ENCODE measurements at regions not wholly inside any gene's neighbourhood (a gene's known extent, or its start where the extent isn't known, plus 50 kb on each side); places are given as distances from the start of the nearest gene placed in this dataset.

DNA sequence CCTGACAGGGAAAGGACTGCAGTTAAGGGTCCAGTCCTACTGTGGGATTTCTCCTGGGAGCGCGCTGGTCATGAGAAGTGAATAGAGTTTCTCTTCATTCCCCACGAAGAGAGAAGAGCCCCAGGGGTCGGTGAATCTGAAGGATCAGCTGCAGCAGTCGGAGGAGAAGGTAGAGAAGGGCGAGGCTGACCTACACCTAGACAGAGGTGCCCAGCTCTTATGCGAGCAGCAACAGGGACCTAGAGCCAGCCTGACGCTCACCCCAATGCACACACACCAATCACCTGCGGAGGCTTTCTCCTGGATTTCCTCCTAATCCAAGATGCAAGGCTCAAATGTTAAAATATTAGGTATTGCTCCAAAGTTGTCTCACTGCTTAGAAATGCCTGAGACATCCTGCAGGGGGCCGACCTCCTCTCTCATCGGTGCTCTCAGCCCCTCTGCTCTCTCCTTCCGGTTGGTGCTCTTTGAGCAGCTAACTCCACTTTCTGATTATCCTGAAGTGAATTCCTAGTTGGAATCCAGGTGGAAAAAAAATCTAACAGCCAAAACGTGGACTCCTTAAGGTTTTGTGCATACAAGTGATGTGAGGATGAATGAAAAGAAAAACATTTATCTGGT, 176.4 kb downstream of the AHR start:
- no peak for DNase-seq (ENCODE audit: insufficient read length, low spot score)
- FAIRE-seq, result no peak

DNA sequence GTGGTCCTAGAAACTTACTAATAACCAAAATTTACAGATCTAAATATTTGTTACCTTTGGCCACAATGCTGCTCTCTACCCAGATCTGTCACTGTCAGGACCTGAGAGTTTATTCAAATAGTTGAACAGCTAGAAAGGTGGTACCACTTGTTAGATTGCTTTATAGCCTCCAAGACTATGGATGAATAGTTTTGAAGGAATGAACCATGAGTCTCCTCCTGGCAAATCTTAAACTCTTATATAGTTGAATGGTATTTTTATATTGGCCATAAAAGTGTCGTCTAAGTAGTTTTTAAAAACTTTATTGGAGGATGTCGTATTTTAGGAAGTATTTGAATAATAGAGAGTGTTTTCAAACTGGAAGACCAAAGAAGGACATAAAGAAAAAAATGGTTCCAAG, 178.7 kb downstream of the AHR start:
- FAIRE-seq, result no peak
- DNase-seq (ENCODE audit: insufficient read length, low spot score), result no peak

DNA sequence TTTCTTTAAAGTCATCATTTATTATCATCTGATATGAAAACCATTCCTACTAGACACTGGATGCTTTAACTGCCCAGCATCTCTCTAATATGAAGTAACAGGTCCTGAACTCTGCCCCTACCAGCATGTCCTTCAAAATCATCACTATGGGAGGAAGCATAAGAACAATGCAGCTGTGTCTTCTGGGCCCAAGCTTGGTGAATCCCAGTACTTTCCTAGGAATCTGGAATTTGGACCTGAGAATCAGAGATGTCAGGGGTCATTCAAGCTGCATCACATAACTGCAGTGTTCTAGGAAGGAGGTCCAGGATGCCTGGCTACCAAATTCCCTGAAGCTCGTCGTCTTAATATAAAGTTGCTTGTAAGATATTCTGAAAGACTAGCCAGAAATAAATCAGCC, 182.7 kb downstream of the AHR start:
- FAIRE-seq (no peak), DNase-seq (ENCODE audit: insufficient read length, low spot score) (no peak)

DNA sequence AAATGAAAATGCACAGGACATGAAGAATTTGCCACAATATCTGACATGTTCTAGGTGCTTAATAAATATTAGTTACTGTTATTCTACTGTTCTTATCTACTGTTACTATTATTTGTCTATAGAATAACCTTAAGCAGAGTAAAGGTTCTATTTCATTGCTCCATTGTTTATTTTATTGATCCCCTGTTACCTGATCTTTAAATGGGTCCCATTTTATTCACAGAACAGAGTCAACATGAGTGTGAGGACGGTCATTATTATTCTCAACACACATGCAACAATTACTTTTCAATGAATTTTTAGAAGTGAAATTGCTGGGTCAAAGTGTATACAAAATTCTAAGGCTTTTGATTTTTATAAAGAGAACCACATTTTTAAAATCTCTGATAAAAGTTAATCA, 186.9 kb downstream of the AHR start:
- FAIRE-seq (no peak), DNase-seq (ENCODE audit: insufficient read length, low spot score) (no peak)

DNA sequence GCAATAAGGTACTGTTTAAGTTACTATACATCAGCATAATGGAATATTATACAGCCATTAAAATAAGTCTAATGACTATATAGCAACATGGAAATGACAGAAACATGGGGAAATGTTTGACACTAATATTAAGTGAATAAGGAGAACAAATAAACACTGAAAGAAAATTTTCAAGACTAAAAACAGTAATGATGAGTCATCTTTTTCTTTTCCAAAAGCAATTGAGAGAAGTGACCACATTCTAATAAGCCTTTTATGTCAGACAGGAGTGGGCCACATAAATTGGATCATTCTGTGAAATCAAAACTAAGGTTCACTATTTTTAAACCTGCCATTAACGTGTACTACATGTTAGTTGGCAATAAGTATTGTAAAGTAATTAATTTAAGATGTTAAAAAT, 187.5 kb downstream of the AHR start:
- no peak for FAIRE-seq
- no peak for DNase-seq (ENCODE audit: insufficient read length, low spot score)

DNA sequence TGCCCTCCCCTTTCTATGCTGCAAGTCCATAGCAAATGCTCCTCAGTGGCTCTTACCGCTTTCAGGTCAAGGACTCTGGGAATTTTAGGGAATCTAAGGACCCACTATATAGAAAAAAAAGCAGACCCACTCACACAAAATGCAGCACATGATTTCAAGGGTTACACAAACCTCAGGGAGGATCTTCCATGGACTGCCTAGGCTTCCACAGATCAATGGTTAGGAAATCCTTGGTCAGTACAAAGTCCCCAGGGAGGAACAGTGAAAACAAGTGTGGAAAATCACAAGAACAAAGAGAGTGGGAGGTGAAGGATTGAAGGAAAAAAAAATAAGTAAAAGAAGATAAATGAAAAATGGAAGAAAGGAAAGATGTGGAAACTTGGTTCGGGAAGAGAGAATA, 188.4 kb downstream of the AHR start:
- FAIRE-seq (no peak), DNase-seq (ENCODE audit: insufficient read length, low spot score) (no peak)

DNA sequence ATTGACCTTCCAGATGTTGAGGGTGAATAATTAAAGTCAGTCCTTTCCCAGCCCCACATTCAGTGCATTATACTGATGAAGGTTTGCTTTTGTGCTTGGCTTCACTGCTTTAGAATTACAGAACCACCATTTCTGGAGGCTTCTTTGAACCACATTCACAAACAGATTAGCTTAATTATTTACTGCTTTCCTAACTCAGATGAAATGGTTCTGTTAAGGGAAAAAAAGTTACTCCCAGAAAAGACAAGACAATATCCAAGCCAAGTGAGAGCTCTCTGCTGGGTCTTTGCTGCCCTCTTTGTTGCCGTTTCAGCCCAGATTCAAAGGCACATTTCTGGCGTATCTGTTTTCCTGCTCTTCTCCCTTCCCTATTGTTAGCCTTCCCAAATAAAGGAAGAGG, 188.9 kb downstream of the AHR start:
- FAIRE-seq, result no peak
- DNase-seq (ENCODE audit: insufficient read length, low spot score), result no peak

DNA sequence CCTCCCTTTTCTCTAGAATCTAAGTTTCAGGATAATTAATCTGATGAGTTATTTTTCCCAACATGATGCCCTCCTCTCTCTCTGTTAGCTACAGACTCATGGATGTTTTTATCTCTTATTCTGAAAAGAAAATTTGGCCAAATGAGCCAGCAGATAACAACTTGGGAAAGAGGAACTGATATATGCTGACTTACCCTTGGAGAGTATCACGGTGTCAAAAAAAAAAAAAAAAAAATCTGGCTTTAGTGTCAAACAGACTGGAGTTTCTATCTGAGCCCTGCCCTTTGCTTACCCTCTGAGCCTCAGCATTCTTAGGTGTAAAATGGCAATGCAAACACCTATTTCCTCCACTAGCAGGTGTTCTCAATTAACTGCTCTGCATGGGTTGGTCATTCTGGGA, 190.4 kb downstream of the AHR start:
- DNase-seq (ENCODE audit: insufficient read length, low spot score), result no peak
- FAIRE-seq, result no peak

DNA sequence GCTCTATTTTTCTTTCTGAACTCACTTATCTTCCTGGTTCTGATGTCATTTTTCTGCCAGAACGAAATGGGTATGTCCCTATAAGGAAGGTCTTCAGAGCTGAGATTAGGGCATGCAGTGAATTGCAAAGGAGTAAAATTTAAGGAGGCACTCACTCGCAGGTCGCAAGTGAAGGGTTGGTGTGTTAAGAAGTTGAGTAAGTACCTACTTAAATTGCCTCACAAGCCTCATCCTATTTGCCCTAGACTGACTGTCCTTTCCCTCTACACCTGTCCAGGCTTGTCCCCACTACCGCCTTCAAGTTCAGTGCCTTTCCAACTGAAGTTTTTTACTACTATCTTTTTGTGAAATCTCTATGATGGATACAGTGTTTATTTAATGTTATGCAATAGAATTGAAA, 191.5 kb downstream of the AHR start:
- no peak for DNase-seq (ENCODE audit: insufficient read length, low spot score)
- no peak for FAIRE-seq

DNA sequence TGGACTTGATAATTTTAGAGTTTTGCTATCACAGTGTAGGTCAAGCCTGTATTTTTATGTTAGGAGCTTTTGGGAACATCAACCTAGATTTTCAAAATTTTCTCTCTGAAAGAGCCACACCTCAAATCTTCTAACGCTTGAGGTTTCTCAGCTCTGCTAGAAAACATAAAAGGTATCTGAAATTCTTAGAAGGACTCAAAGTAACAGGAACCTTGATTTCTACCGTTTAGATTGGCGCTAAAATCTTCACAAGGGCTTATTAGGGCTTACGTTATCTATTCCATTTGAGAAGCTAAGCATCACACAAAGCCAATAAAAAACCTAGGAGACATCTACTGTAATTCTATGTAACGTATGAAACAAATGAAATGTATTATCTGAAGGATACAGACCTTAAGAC, 192.4 kb downstream of the AHR start:
- DNase-seq (ENCODE audit: insufficient read length, low spot score), result no peak
- FAIRE-seq, result peak; percentile 14

DNA sequence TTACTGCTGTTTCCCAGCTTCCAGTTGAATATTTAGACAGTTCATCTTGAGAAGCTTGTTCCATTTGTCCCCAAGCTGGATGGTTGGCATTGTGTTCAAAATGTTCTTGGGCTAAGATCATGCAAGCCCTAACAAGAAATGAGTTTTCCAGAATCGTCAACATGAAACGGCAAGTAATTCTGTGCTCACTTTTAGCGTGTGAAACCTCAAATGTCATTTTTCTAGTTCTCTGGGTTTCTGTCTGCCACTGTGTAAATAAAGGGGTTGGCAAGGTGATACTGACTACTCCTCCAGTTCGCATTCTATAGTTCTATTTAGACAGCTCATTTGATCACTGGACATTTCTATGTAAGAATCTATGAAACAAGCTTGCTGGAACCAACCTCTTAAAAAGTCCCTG, 194.0 kb downstream of the AHR start:
- FAIRE-seq, result peak; percentile 63
- no peak for DNase-seq (ENCODE audit: insufficient read length, low spot score)

DNA sequence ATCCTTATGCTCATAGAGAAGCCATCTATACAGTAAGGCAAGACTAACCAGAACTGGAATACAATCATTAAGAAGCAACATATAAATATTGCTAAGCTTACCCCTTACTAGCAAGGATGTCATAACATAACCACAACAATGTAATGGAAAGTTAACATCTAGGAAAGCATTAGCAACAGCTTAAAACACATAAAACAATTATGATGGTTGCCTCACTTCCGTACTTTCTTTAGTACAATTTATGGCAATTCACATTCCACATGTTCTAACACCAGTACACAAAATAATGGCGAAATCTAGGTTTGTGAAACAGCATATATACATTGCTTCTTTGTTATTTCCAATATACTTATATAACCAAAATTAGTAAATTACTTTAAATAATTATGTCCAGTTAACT, 195.0 kb downstream of the AHR start:
- FAIRE-seq, result no peak
- no peak for DNase-seq (ENCODE audit: insufficient read length, low spot score)

DNA sequence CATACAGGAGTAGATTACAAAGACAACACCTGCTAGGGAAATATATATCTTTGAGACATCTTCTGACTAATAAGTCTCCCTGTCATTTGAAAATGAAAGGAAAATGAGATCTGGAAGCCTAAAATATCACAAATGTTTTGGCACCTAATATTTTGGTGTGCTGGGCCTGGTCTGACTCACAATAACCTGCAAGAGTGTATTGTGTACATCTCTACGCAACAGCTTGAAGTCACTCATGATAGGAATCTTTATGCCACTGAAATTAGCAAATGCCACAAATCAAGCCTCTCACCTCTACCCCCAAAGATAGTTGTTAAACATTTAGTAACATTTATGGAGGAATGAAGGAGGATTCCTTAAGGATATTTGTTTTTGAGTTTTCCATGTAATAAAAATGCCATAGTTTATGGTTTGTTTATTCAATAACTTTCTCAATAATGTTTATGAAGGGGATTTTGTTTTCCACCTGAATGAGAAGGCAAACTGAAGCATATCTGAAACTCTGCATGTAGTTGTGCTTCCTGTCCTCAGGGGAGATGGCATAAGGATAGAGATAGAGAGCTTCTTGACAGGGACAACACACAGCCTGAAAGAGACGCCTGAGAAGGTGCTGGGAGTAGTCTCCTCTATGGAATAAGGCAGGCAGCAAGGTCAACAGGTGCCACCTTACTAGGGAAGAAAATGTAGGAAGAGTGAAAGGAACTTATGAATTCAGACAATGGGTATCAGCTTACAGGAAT, 197.4 kb downstream of the AHR start:
- FAIRE-seq (no peak), DNase-seq (ENCODE audit: insufficient read length, low spot score) (no peak)

DNA sequence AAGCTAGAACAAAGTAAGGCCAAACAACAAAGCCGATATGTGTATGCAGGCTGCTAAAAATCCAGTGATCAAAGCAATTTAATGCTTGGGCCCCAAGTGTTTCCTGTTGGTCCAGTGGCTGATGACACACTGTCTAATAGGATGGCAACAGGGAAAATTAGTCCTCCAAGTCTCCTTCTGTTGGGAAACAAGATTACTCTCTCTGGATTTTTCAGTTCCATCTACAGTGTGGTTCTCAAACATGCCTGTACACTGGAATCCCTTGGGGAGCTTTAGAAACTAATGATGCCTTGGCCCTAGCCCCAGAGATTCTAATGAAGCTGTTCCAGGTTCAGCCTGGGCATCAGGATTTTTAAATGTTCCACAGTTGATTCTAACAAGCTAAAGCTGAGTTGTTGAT, 198.7 kb downstream of the AHR start:
- FAIRE-seq, result no peak
- no peak for DNase-seq (ENCODE audit: insufficient read length, low spot score)

DNA sequence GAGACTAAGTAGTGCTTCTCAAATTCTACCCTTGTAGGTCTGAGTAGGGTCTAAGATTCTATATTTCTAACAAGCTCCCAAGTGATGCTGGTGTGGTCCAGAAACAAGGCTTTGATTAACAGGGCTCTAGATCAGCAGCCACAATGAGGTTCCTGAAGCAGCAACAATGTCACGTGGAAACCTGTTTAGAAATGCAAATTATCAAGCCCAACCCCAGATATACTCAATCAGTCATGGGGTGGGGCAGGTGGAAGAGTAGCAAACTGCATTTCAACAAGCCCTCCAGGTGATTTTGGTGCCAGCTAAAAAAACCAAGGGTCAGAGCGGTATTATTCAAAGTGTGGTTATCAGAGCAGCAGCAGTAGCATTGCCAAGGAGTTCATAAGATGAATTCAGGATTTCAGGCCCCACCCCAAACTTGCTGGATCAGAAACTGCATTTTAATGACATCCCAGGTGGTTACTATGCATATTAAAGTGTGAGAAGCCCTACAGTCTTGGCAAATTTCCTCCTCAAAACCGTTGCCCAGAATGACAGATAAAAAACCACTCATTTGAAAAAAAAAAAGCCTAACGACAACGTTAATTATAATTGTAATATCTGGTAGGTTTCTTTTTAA, 199.2 kb downstream of the AHR start:
- DNase-seq (ENCODE audit: insufficient read length, low spot score) (no peak), FAIRE-seq (no peak)

DNA sequence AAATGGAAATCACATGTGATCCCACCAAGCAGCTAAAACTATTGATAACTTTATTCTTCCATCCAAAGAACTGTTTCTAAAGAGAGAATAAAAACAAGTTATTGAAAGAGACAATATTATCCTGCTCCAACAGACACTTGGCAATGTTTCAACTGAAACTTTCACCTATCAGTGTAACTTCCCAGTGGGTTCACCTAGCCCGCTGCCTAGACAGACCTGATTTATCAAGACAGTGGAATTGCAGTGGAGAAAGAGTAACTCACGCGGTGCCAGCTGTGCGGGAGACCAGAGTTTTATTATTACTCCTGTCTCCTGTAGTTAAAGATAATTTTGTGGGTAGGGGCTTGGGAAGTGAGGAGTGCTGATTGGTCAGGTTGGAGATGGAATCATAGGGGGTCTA, 199.8 kb downstream of the AHR start:
- FAIRE-seq (no peak), DNase-seq (ENCODE audit: insufficient read length, low spot score) (no peak)

DNA sequence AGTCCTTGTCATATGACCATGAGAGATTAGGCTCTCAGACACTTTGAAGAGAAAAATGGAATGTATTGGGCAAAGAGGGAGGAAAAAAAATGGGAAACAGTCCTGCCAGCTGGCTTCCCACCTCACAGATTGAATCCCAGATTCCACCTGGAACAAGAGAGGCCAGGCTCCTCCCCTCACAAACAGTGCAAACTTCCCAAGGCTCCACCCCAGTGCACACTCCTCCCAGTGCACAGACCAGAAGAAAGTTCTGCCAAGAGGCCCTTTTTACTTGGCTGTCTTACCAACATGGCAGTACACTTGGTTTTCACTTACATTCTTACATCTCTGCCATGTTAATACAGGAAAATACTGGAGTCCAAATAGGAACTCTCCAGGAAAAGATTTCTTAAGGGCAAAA, 202.3 kb downstream of the AHR start:
- FAIRE-seq, result no peak
- no peak for DNase-seq (ENCODE audit: insufficient read length, low spot score)

DNA sequence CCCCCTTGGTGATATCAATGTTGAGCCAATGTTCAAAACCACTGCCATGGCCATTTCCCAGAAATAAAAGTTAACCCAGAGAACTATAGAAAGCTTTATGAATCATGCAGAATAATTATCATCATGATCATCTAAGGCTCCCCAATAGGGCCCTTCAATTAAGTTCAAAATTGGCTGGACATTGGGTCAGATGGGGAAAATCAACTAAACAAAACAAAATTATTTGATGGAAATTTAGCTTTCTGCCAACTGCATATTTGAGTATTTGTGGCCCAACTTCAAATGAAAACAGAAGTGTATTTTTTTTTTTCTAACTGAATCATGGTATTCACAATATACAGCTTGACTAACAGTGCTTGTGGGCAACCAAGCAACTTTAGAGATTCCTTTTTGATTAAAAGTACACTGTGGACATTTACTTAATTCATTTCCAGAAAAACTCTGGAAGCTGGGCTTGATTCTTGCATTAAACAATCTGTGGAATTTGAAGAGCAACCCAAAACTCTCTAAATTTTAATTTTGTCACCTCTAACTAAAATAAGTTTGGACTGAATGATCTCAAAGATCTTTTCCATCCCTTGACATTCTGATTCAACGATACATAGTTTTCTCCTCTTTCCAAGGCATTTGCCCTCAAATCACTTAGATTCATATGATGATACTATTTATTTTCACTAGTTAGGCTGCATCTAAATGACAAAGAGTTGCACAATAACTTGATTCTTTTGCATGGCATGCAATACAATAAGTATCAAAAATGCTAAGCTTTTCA, 203.2 kb downstream of the AHR start:
- DNase-seq (ENCODE audit: insufficient read length, low spot score), result no peak
- FAIRE-seq, result peak; percentile 11

DNA sequence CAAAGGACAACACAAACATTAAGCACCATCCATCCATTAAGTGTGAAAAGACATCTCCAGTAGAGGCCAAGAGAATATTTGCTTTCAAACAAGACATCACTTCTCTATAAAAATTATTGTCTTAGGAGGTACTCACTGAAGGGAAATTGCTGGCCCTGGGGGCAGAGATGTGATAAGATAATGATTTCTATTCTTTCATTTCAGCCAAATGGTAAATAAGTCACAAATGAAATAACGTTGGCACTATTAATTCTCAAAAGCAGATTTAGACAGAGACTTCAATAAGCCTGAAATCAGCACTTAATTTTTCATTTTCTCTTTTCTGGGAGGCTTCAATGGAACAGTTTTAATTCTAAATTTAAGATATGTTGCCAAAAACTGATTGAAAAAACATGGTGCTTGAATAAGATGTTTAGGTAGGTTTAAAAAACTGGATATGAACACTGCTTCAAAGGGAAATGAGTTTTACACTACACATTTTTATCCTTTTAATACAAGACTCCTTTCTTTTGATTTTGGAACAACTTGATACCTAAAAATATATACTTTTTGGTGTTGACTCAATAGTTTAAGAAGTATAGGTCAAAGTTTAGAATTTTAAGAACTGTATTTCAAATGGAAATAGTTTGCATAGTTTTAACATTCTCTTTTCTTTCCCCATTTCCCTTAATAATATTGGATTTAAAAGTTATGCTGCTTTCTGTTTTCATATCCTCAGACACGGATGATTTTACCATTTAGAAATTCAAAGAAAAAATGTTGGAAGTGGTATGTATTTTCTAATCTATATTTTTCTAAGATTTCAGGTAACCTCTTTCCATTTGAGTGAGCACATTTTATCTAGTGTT, 204.0 kb downstream of the AHR start:
- no peak for FAIRE-seq
- no peak for DNase-seq (ENCODE audit: insufficient read length, low spot score)

DNA sequence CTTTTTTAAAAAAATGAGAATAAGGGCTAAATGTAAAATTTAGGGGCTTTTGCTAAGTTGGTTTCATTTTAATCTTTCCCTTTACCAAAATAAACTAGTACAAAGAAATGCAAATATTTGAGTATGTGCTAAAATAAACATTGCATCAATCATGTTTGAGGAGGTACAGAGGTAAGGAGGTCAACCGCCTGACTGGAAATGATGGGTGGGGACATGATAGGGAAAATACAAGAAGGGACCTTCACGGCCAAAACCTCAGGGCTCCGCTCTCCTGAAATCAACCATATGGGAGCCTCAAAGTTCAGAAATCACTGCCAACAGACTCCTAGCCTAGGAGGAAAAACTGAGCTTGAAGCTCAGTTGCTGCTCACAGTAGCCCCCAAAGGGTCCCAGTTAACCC, 207.6 kb downstream of the AHR start:
- DNase-seq (ENCODE audit: insufficient read length, low spot score), result no peak
- peak; percentile 62 for FAIRE-seq

DNA sequence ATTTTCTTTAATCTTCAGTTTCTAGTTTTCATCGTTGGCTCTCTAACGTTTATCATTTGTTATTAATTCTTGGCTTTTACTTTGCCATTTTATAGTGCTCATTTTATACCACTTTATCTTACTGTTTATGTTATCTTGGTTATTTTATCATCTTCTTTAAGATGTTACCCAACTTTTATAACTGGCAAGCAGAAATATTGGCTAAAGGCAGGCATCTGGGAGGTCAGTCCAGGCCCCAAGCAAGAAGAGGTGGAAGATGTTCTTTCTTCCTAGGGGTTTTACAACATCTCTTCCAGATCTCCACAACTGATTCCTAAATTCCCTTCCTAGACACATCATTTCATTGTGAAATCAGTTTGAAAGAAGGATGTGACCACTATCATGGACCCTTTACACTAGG, 208.1 kb downstream of the AHR start:
- no peak for FAIRE-seq
- no peak for DNase-seq (ENCODE audit: insufficient read length, low spot score)

All from GM19239 (cell line).